GM21447 (cell line): ENCODE measurements at regions not wholly inside any gene's neighbourhood (a gene's known extent, or its start where the extent isn't known, plus 50 kb on each side); places are given as distances from the start of the nearest gene placed in this dataset.

Source experiments
- ATAC-seq: cut with Tn5 transposase; IDR thresholded peaks from one replicate; pipeline ENCODE4 v1.9.1; 2021; ENCODE audit not compliant: unreplicated experiment

GRCh38 chr13:73857106-73857505 is 277.1 kb downstream of the KLF12 start:
- ATAC-seq: no peak

GRCh38 chr13:73851104-73851503 is 283.1 kb downstream of the KLF12 start:
- no peak for ATAC-seq

GRCh38 chr13:73850104-73850873 is 283.9 kb downstream of the KLF12 start:
- ATAC-seq: no peak

- ATAC-seq: peak; percentile 53
Observed at GRCh38 chr13:73849292-73849691, 284.9 kb downstream of the KLF12 start.

GRCh38 chr13:73844986-73845385 is 289.2 kb downstream of the KLF12 start:
- ATAC-seq: no peak

GRCh38 chr13:73842626-73843025 is 291.6 kb downstream of the KLF12 start:
- no peak for ATAC-seq

- ATAC-seq: no peak
Observed at GRCh38 chr13:73842184-73842583, 292.0 kb downstream of the KLF12 start.

GRCh38 chr13:73837147-73837546 is 297.1 kb downstream of the KLF12 start:
- ATAC-seq: no peak

- peak; percentile 63 for ATAC-seq
Observed at GRCh38 chr13:73835138-73835721, 299.0 kb downstream of the KLF12 start.

GRCh38 chr13:73833325-73834070 is 300.7 kb downstream of the KLF12 start:
- ATAC-seq: no peak

GRCh38 chr13:73832825-73833224 is 301.4 kb downstream of the KLF12 start:
- no peak for ATAC-seq

- ATAC-seq: no peak
Observed at GRCh38 chr13:73832128-73832588, 302.0 kb downstream of the KLF12 start.

GRCh38 chr13:73829416-73829815 is 304.8 kb downstream of the KLF12 start:
- ATAC-seq: no peak

GRCh38 chr13:73828811-73829210 is 305.4 kb downstream of the KLF12 start:
- no peak for ATAC-seq

GRCh38 chr13:73827434-73827833 is 306.8 kb downstream of the KLF12 start:
- ATAC-seq: no peak

GRCh38 chr13:73825143-73825542 is 309.1 kb downstream of the KLF12 start:
- no peak for ATAC-seq

GRCh38 chr13:73822668-73823592 is 311.3 kb downstream of the KLF12 start:
- no peak for ATAC-seq

- ATAC-seq: no peak
Observed at GRCh38 chr13:73820688-73821087, 313.5 kb downstream of the KLF12 start.

- ATAC-seq: no peak
Observed at GRCh38 chr13:73820285-73820684, 313.9 kb downstream of the KLF12 start.

GRCh38 chr13:73819711-73820110 is 314.5 kb downstream of the KLF12 start:
- ATAC-seq: no peak

- ATAC-seq: no peak
Observed at GRCh38 chr13:73816702-73817101, 317.5 kb downstream of the KLF12 start.
